ENCODE measurements at regions not wholly inside any gene's neighbourhood (a gene's known extent, or its start where the extent isn't known, plus 50 kb on each side); places are given as distances from the start of the nearest gene placed in this dataset.

DNA sequence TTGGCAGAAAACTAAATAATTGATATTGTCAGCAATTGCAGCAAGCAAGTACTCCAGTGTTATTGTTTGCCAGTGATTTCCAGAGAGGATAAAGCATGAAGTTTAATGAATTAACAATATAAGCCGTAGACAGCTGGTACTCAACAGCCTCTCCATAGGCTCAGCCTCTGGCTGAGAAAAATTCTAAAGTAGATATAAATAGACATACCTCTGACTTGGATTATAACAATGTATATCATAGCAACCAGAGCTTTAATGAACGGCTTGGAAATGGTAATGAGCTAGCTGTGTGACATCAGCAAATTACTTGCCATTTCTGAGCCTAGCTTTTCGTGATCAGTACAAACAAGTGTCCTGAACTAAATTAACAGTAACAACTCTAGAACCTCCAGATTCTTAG lies 1055.4 kb upstream of the AUTS2 start:
- TF ChIP-seq, protein P1, sequence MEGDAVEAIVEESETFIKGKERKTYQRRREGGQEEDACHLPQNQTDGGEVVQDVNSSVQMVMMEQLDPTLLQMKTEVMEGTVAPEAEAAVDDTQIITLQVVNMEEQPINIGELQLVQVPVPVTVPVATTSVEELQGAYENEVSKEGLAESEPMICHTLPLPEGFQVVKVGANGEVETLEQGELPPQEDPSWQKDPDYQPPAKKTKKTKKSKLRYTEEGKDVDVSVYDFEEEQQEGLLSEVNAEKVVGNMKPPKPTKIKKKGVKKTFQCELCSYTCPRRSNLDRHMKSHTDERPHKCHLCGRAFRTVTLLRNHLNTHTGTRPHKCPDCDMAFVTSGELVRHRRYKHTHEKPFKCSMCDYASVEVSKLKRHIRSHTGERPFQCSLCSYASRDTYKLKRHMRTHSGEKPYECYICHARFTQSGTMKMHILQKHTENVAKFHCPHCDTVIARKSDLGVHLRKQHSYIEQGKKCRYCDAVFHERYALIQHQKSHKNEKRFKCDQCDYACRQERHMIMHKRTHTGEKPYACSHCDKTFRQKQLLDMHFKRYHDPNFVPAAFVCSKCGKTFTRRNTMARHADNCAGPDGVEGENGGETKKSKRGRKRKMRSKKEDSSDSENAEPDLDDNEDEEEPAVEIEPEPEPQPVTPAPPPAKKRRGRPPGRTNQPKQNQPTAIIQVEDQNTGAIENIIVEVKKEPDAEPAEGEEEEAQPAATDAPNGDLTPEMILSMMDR (IDR thresholded peaks at IDR 0.05; ENCODE audit: low read depth, low read length, missing input control), result no peak
- TF ChIP-seq RAD21 (IDR thresholded peaks at IDR 0.05), result no peak
- TF ChIP-seq, protein P2, sequence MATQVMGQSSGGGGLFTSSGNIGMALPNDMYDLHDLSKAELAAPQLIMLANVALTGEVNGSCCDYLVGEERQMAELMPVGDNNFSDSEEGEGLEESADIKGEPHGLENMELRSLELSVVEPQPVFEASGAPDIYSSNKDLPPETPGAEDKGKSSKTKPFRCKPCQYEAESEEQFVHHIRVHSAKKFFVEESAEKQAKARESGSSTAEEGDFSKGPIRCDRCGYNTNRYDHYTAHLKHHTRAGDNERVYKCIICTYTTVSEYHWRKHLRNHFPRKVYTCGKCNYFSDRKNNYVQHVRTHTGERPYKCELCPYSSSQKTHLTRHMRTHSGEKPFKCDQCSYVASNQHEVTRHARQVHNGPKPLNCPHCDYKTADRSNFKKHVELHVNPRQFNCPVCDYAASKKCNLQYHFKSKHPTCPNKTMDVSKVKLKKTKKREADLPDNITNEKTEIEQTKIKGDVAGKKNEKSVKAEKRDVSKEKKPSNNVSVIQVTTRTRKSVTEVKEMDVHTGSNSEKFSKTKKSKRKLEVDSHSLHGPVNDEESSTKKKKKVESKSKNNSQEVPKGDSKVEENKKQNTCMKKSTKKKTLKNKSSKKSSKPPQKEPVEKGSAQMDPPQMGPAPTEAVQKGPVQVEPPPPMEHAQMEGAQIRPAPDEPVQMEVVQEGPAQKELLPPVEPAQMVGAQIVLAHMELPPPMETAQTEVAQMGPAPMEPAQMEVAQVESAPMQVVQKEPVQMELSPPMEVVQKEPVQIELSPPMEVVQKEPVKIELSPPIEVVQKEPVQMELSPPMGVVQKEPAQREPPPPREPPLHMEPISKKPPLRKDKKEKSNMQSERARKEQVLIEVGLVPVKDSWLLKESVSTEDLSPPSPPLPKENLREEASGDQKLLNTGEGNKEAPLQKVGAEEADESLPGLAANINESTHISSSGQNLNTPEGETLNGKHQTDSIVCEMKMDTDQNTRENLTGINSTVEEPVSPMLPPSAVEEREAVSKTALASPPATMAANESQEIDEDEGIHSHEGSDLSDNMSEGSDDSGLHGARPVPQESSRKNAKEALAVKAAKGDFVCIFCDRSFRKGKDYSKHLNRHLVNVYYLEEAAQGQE (IDR thresholded peaks at IDR 0.05), result no peak
- TF ChIP-seq NR2F2 (IDR thresholded peaks at IDR 0.05), result no peak
- TF ChIP-seq EGR1 (IDR thresholded peaks at IDR 0.05; ENCODE audit: low read depth in 2 of 2), result no peak
